ENCODE measurements at regions not wholly inside any gene's neighbourhood (a gene's known extent, or its start where the extent isn't known, plus 50 kb on each side); places are given as distances from the start of the nearest gene placed in this dataset.

DNA sequence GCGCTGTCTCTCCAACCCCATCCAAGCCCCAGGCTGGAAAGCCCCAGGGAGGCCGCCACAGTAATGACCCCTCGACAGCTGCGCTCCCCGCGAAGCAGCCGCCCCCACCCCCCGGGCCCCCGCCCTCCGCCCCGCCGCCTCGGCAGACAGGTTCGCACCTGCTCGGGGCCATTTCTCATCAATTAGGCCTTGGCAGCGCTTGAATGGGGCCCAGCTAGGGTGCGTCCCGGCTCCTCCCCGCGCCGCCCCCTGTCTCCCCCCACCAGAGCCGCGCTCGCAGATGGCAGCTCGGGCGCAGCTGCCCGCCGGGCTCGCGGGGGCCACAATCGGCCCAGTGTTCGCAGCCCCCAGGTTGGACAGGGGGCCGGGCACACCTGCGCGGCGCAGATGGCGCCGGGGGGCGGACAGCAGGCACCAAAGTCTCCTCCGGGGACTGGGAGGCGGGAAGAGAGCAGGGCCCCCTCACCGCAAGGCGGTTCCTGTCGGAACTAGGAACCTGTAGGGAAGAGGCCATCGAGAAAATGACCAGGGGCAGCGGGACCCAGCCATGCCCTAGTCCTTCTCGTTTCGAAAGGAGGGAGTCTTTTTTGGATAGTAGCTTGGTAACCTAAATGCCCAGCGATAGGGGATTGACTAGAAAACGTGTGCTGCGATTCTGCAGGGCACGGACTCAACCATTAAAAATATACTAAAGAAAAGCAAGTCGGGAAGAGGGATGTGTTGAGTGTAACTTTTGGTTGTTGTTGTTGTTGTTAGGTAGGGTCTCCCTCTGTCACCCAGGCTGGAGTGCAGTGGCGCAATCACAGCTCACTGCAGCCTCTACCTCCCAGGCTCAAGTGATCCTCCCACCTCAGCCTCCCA is 83.2 kb upstream of the EYA2 start:
- no peak for ATAC-seq
- no peak for TF ChIP-seq ZFP30 (CRISPR knock-in tag; IDR thresholded peaks at IDR 0.05)
- no peak for TF ChIP-seq PPARA (CRISPR knock-in tag; IDR thresholded peaks at IDR 0.05; ENCODE audit: borderline replicate concordance)
- TF ChIP-seq ZNF8 (CRISPR knock-in tag; IDR thresholded peaks at IDR 0.05): no peak
- TF ChIP-seq, protein P1, sequence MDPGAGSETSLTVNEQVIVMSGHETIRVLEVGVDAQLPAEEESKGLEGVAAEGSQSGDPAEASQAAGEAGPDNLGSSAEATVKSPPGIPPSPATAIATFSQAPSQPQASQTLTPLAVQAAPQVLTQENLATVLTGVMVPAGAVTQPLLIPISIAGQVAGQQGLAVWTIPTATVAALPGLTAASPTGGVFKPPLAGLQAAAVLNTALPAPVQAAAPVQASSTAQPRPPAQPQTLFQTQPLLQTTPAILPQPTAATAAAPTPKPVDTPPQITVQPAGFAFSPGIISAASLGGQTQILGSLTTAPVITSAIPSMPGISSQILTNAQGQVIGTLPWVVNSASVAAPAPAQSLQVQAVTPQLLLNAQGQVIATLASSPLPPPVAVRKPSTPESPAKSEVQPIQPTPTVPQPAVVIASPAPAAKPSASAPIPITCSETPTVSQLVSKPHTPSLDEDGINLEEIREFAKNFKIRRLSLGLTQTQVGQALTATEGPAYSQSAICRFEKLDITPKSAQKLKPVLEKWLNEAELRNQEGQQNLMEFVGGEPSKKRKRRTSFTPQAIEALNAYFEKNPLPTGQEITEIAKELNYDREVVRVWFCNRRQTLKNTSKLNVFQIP (CRISPR knock-in tag; IDR thresholded peaks at IDR 0.05; ENCODE audit: borderline replicate concordance, low read depth): no peak
- TF ChIP-seq OSR1 (CRISPR knock-in tag; IDR thresholded peaks at IDR 0.05): no peak
- no peak for TF ChIP-seq GLIS3 (CRISPR knock-in tag; IDR thresholded peaks at IDR 0.05)
- TF ChIP-seq ZNF565 (CRISPR knock-in tag; conservative IDR thresholded peaks at IDR 0.05; ENCODE audit: low read depth): no peak
- TF ChIP-seq CSDC2 (CRISPR knock-in tag; IDR thresholded peaks at IDR 0.05): no peak
- no peak for TF ChIP-seq RARB (CRISPR knock-in tag; IDR thresholded peaks at IDR 0.05)
- no peak for TF ChIP-seq ZNF70 (CRISPR knock-in tag; IDR thresholded peaks at IDR 0.05)
- no peak for TF ChIP-seq ISL1 (CRISPR knock-in tag; IDR thresholded peaks at IDR 0.05)
- TF ChIP-seq, protein P2, sequence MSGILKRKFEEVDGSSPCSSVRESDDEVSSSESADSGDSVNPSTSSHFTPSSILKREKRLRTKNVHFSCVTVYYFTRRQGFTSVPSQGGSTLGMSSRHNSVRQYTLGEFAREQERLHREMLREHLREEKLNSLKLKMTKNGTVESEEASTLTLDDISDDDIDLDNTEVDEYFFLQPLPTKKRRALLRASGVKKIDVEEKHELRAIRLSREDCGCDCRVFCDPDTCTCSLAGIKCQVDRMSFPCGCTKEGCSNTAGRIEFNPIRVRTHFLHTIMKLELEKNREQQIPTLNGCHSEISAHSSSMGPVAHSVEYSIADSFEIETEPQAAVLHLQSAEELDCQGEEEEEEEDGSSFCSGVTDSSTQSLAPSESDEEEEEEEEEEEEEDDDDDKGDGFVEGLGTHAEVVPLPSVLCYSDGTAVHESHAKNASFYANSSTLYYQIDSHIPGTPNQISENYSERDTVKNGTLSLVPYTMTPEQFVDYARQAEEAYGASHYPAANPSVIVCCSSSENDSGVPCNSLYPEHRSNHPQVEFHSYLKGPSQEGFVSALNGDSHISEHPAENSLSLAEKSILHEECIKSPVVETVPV (CRISPR knock-in tag; IDR thresholded peaks at IDR 0.05): no peak
- TF ChIP-seq TOX (CRISPR knock-in tag; IDR thresholded peaks at IDR 0.05; ENCODE audit: borderline replicate concordance): no peak
- no peak for TF ChIP-seq ARNTL (CRISPR knock-in tag; IDR thresholded peaks at IDR 0.05; ENCODE audit: borderline replicate concordance, low read depth)

DNA sequence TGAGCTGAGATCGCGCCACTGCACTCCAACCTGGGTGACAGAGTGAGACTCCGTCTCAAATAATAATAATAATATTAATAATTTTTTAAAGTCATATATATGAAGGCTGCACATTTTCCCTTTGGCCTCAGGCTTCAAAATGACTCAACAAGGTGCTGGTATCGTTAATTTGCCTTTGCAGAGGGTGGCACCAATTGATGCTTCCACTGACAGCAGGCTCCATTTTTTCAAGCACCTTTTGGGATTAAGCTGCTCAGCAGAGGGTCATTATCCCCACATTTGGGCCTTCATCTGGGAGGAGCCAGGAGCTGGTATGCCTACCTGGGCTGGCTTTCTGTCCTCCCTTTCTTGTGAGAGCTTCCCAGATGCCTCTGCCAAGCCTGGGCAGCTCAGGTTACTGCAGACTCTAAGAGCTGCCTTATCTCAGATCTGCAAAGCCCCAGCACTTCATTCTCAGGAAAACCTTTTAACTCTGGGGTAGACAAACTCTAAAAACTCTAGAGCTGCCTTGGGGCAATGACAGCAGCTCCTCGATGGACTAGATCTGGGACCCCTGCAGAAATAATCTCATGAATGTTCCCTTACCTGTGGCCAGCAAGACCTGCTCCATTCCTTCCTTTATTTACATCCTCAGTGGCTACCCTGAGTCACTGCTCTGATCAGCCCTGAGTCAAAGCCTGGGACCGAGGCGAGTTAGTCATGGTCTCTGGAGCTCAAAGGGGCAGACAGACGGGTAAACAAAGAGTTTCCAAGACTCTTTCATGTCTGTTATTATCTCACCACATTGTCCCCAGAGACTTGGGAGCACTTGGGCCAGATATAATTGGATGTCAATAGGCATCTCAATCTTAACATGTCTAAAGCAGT is 80.0 kb upstream of the EYA2 start:
- ATAC-seq: peak; percentile 86
- TF ChIP-seq, protein P3, sequence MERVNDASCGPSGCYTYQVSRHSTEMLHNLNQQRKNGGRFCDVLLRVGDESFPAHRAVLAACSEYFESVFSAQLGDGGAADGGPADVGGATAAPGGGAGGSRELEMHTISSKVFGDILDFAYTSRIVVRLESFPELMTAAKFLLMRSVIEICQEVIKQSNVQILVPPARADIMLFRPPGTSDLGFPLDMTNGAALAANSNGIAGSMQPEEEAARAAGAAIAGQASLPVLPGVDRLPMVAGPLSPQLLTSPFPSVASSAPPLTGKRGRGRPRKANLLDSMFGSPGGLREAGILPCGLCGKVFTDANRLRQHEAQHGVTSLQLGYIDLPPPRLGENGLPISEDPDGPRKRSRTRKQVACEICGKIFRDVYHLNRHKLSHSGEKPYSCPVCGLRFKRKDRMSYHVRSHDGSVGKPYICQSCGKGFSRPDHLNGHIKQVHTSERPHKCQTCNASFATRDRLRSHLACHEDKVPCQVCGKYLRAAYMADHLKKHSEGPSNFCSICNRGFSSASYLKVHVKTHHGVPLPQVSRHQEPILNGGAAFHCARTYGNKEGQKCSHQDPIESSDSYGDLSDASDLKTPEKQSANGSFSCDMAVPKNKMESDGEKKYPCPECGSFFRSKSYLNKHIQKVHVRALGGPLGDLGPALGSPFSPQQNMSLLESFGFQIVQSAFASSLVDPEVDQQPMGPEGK (CRISPR knock-in tag; IDR thresholded peaks at IDR 0.05; ENCODE audit: borderline replicate concordance): no peak
- TF ChIP-seq, protein P4, sequence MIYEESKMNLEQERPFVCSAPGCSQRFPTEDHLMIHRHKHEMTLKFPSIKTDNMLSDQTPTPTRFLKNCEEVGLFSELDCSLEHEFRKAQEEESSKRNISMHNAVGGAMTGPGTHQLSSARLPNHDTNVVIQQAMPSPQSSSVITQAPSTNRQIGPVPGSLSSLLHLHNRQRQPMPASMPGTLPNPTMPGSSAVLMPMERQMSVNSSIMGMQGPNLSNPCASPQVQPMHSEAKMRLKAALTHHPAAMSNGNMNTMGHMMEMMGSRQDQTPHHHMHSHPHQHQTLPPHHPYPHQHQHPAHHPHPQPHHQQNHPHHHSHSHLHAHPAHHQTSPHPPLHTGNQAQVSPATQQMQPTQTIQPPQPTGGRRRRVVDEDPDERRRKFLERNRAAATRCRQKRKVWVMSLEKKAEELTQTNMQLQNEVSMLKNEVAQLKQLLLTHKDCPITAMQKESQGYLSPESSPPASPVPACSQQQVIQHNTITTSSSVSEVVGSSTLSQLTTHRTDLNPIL (CRISPR knock-in tag; IDR thresholded peaks at IDR 0.05; ENCODE audit: low read depth): no peak
- TF ChIP-seq ZC3H10 (CRISPR knock-in tag; IDR thresholded peaks at IDR 0.05): no peak

DNA sequence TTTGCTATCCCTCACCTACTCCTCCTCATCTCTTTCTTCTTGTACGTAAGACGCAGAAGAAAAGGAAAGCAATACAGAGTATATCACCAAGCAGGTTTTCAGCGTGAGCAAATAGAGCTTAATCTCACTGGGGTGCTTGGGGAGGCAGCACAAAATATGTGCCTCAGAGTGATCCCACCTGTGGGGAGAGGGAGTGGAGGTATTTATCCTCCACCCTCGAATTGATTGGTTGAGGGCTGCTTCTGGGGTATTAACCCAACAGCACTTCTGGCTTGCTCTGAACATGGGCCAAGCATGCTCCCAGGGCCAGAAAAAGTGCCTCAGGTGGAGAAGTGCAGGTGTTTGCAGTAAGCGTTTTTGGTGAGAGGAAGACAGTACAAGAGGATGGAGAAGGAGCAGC is 78.5 kb upstream of the EYA2 start:
- no peak for ATAC-seq
- TF ChIP-seq, protein P5, sequence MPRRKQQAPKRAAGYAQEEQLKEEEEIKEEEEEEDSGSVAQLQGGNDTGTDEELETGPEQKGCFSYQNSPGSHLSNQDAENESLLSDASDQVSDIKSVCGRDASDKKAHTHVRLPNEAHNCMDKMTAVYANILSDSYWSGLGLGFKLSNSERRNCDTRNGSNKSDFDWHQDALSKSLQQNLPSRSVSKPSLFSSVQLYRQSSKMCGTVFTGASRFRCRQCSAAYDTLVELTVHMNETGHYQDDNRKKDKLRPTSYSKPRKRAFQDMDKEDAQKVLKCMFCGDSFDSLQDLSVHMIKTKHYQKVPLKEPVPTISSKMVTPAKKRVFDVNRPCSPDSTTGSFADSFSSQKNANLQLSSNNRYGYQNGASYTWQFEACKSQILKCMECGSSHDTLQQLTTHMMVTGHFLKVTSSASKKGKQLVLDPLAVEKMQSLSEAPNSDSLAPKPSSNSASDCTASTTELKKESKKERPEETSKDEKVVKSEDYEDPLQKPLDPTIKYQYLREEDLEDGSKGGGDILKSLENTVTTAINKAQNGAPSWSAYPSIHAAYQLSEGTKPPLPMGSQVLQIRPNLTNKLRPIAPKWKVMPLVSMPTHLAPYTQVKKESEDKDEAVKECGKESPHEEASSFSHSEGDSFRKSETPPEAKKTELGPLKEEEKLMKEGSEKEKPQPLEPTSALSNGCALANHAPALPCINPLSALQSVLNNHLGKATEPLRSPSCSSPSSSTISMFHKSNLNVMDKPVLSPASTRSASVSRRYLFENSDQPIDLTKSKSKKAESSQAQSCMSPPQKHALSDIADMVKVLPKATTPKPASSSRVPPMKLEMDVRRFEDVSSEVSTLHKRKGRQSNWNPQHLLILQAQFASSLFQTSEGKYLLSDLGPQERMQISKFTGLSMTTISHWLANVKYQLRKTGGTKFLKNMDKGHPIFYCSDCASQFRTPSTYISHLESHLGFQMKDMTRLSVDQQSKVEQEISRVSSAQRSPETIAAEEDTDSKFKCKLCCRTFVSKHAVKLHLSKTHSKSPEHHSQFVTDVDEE (CRISPR knock-in tag; IDR thresholded peaks at IDR 0.05): no peak
- TF ChIP-seq TCF4 (CRISPR knock-in tag; IDR thresholded peaks at IDR 0.05; ENCODE audit: borderline replicate concordance): no peak
- no peak for TF ChIP-seq CSDC2 (CRISPR knock-in tag; IDR thresholded peaks at IDR 0.05)
- no peak for TF ChIP-seq ZC3H10 (CRISPR knock-in tag; IDR thresholded peaks at IDR 0.05)
- no peak for TF ChIP-seq ZFP3 (CRISPR knock-in tag; IDR thresholded peaks at IDR 0.05)
- TF ChIP-seq BACH2 (CRISPR knock-in tag; IDR thresholded peaks at IDR 0.05; ENCODE audit: borderline replicate concordance): no peak
